Mucosa of gallbladder (tissue), 1 donor: ENCODE measurements at regions not wholly inside any gene's neighbourhood (a gene's known extent, or its start where the extent isn't known, plus 50 kb on each side); places are given as distances from the start of the nearest gene placed in this dataset.

Experiments used
- DNase-seq: peaks from one replicate; pipeline ENCODE4 v3.0.0-alpha.2; 2020; ENCODE audit warnings: low spot score
- donor health status: DM: no; HTN: no; CAD: no.

GRCh38 chr15:25233766-25234350, 205.0 kb downstream of the UBE3A start:
- no peak for DNase-seq

DNA sequence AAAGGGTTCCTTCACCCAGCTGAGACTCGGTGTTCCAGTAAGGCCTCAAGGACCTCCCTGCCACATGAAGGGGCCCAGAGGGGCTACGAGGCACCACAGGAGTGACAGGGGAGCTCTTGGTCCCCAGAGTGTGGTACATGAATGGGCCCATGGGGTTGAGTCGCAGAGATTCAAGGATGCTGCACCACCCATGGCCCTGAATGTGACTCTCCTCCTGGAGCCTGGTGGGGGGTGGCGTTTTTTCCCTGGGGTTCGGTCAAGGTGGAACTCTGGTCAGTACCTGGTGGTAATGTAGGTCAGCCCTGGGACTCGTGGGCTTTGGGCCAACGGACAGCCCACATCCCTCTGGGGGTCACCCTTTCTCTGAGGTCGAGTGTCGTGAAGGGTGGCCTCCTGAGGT, 204.0 kb downstream of the UBE3A start:
- DNase-seq: no peak

DNA sequence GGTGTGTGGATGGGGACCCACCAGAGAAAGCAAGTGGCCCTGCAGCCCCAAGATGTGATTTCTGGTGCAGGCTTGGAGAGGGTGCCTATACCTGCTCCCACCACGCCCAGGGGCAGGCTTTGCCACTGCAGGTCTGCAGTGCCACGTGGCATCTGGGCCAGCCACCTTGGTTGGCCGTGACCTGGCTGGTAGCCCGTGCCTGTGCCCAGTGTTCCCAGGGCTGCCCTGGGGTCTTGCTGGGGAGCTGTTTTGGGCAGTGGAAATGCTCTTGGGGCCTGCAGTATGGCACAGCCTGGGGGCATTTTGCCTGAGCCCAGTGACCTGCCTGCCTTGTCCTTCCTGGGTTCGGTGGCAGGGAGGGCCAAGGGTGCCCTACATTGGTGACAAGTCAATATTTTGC, 203.4 kb downstream of the UBE3A start:
- DNase-seq: no peak

DNA sequence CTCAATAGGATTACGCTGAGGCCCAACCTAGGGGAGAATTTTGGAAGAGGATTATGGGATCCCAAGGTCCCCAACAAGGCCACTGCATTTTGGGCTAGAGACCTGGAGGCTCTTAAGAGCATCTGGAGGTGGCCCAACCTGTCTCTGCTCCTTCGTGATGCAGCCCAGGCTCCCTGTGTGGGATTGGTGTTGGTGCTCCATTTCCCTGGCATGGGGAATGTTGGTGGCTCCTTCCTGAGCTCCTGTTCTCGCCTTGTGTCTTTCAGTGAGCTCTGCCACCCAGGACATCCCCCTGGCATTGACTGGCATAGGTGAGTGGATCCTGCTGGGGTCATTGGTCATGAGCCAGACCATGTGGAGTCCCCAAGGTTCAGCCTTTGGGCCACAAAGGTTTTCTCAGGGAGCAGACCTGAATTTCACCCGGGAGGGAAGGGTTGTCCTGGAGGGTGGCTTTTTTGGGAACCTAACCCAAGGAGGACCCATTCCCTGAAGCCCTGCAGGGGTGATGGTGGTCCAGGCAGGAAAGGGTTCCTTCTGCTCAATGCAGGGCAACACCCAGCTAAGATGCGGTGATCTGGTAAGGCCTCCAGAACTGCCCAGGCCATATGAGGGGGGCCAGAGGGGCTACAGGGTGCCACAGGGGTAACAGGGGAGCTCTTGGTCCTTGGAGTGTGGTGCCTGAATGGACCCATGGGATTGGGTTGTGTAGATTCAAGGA, 202.5 kb downstream of the UBE3A start:
- DNase-seq: no peak

DNA sequence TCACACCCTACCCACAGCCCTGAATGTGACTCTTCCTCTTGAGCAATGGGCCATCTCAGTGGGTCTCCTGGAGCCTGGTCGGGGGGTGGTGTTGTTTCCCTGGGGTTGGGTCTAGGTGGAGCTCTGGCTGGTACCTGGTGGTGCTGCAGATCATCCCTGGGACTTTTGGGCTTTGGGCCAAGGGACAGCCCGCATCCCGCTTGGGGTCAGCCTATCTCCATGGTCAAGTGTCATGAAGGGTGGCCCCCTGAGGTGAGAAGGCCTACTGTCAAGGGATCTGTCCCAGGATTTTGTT, 202.0 kb downstream of the UBE3A start:
- DNase-seq: no peak

DNA sequence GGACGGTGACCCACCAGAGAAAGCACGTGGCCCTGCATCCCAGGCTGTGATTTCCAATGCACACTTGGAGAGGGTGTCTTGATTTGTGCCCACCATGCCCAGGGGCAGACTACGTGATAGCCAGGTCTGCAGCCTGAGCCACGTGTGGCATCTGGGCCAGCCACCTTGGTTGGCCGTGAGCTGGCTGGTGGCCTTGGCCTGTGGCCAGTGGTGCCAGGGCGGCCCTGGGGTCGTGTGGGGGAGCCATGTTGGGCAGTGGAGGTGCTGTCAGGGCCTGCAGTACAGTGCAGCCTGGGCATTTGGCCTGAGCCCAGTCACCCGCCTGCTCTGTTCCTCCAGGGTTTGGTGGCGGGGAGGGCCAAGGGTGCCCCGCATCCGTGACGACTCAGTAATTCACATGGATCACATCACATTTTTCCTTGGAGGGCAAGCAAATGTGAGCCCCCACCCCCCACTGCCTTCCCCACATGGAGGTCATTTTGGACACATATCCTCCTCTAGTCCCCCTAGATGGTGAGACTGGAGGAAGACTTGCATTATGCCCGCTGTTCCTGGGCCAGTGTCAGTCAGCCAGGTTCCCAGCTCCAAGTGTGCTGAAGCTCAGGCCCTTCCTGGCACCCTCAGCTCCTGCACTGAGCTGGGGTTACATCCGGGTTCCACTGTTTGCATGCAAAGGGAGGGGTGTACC, 201.4 kb downstream of the UBE3A start:
- DNase-seq: no peak

DNA sequence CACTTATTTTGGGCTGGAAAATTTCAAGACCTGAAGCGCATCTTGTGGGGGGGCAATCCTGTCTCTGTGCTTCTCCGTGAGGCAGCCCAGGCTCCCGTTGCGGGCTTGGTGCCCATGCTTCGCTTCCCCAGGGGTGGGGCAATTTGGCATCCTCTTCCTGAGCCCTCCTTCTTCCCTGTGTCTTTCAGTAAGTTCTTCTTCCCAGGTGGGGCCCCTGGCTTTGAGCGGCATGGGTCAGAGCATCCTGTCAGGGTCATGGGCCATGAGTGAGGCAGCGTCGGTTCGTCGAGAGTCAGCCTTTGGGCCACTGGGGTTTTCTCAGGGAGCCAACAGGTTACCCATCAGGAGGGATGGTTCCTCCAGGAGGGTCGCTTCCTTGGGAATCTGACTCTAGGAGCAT, 200.7 kb downstream of the UBE3A start:
- DNase-seq: no peak

DNA sequence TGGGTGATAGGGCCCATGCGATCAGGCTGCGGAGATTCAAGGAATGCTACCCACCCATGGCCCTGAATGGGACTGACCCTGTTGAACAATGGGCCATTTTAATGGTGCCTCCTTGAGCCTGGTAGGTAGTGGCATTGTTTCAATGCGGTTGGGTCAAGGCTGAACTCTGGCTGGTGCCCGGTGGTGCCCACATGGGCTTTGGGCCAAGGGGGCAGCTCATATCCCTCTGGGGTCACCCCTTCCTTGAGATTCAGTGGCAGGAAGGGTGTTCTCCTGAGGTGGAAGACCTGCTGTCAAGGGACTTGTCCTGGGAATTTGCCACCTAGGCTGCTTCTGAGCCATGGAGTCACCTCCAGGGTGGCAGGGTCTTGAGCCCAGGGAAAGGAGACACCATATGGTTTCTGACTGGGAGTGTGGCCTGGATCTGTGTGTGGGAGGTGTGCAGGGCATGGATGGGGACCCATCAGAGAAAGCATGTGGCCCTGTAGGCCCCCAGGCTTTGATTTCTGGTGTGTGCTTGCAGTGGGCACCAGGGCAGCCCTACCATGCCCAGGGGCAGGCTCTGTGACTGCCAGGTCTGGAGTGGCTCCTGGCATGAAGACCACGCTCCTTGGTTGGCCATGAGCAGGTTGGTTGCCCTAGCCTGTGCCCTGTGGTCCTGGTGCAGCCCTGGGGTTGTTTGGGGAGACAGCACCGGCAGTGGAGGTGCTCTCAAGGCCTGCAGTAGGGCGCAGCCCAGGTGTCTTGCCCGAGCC, 199.9 kb downstream of the UBE3A start:
- DNase-seq: no peak

- no peak for DNase-seq
Measured at GRCh38 chr15:25239471-25240345, 199.1 kb downstream of the UBE3A start.

GRCh38 chr15:25240461-25241021, 198.3 kb downstream of the UBE3A start:
- DNase-seq: no peak

GRCh38 chr15:25241241-25241801, 197.5 kb downstream of the UBE3A start:
- no peak for DNase-seq

DNA sequence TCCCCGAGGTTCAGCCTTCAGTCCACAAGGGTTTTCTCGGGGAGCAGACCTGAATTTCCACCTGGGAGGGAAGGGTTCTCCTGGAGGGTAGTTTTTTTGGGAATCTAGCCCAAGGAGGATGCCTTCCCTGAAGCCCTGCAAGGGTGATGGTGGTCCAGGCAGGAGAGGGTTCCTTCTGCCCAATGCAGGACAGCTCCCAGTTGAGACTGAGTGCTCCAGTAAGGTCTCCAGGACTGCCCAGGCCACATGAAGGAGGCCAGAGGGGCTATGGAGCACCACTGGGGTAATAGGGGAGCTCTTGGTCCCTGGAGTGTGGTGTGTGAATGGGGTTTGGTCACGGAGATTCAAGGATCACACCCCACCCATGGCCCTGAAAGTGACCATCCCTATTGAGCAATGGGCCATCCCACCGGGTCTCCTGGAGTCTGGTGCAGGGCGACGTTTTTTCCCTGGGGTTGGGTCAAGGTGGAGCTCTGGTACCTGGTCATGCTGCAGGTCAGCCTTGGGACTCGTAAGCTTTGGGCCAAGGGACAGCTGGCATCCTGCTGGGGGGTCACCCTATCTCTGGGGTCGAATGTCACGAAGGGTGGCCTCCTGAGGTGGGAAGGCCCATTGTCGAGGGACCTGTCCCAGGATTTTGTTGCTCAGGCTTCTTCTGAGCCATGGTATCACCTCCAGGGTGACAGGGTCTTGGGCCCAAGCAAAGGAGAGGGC, 196.5 kb downstream of the UBE3A start:
- no peak for DNase-seq

- DNase-seq: no peak
Measured at GRCh38 chr15:25242957-25243799, 195.6 kb downstream of the UBE3A start.

GRCh38 chr15:25243800-25244097, 195.1 kb downstream of the UBE3A start:
- no peak for DNase-seq

- no peak for DNase-seq
Measured at GRCh38 chr15:25244731-25245585, 193.9 kb downstream of the UBE3A start.

DNA sequence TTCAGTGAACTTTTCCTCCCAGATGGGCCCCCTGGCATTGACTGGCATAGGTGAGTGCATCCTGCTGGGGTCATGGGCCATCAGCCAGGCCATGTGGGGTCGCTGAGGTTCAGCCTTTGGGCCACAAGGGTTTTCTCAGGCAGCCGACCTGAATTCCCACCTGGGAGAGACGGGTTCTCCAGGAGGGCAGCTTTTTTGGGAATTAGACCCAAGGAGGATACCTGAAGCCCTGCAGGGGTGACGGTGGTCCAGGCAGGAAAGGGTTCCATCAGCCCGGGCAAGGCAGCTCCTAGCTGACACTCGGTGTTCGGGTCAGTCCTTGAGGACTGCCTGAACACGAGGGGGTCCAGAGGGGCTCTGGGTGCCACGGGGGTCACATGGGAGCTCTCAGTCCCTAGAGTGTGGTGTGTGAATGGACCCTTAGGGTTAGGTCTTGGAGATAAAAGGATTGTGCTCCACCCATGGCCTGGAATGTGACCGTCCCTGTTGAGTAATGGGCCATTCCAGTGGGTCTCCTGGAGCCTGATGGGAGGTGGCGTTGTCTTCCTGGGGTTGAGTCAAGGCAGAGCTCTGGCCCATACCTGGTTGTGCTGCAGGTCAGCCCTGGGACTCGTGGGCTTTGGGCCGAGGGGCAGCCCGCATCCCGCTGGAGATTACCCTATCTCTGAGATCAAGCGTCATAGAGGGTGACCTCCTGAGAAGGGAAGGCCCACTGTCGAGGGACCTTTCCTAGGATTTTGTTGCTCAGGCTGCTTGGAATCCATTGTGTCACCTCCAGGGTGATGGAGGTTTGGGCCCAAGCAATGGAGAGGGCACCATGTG, 192.8 kb downstream of the UBE3A start:
- DNase-seq: no peak

- DNase-seq: no peak
Measured at GRCh38 chr15:25246641-25247406, 192.0 kb downstream of the UBE3A start.
